Activated effector memory CD4-positive, alpha-beta T cell treated with Interleukin-2 at 50 U/mL for 16 hours (primary cell): ENCODE measurements at regions not wholly inside any gene's neighbourhood (a gene's known extent, or its start where the extent isn't known, plus 50 kb on each side); places are given as distances from the start of the nearest gene placed in this dataset.
"Not testable (repeated sequence)": the region's sequence is repeated elsewhere in the genome, so short reads cannot be mapped to it uniquely, and the experiment has no call there.

Experiments used
- DNase-seq: peaks from one replicate; pipeline ENCODE4 v3.0.0-alpha.2; 2020

DNA sequence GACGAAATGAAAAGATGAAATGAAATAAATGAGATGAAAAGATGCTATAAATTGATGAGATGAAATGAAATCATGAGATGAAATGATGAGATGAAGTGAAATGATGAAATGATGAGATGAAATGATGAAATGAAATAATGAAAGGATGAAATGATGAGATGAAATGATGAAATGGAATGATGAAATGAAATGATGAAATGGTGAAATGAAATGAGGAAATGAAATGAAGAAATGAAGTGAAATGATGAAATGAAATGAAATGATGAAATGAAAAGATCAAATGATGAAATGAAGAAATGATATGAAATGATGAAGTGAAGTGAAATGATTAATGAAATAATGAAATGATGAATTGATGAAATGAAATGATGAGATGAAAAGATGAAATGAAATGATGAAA lies 138.5 kb upstream of the ERV3-1 start:
- DNase-seq, result not testable (repeated sequence)

DNA sequence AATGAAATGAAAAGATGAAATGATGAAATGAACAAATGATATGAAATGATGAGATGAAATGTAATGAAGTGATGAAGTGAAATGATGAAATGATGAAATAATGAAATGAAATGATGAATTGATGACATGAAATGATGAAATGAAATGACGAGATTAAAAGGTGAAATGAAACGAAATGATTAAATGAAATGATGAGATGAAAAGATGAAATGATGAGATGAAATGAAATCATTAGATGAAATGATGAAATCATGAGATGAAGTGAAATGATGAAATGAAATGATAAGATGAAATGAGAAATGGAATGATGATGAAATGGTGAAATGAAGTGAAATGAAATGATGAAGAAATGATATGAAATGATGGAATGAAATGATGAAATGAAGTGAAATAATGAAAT lies 138.1 kb upstream of the ERV3-1 start:
- DNase-seq, result not testable (repeated sequence)

GRCh38 chr7:65144119-65144518 lies 137.6 kb upstream of the ERV3-1 start:
- DNase-seq, result not testable (repeated sequence)

DNA sequence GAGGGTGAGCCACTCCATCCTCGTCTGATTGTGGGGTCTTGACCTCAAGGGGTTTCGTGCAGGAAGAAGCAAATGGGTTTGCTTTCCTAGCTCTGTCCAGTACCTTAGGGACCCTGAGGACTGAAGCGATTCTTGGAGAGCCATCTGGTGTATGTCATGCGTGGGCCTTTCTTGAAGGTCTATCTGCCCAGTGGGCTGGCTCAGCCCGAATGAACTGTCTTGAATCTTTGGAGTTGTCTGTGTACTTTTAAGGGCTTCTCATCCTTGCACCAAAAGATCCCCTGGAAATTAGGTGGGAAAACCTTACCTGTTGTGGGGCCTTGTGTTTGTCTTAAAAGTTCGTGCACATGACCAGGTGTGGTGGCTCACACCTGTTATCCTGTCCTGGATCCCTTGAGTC lies 135.4 kb upstream of the ERV3-1 start:
- DNase-seq, result not testable (repeated sequence)

DNA sequence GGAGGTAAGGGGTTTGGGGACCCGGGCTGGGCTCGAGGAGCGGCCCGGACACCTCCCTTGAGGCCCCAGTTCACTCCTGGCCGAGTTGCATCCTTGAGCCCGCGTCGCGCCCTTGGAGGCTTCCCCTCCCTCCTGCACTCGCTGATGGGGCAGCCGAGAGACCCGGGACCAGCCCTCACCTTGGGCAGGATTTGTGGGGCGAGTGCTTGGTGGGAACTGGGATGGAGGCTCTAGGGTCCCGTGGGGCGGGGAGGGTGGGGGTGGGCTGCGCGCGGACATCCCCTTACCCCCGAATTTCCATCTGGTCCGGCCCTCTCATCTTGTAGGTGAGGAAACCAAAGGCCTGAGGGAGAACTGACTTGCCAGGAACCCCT lies 134.9 kb upstream of the ERV3-1 start:
- DNase-seq, result not testable (repeated sequence)

GRCh38 chr7:65140543-65141404 lies 134.3 kb upstream of the ERV3-1 start:
- DNase-seq, result not testable (repeated sequence)

GRCh38 chr7:65136850-65137249 lies 130.4 kb upstream of the ERV3-1 start:
- not testable (repeated sequence) for DNase-seq

DNA sequence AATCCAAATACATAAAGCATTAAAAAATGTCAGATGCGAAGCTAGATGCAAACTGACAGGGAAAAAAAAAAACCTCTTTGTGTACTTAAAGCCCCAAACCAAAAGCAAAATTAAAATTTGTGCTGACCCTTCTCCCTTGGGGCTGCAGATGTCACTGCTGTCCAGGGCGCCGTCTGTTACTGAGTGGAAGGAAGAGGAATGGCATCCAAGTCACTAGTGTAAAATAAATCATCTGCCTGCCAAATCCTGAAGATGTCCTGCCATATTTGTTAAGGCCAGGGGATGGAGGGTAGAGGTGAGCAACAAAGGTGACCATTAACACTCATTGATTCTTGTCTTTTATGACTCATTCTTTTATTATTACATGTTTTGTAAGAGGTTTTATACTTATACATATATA lies 126.6 kb upstream of the ERV3-1 start:
- not testable (repeated sequence) for DNase-seq

DNA sequence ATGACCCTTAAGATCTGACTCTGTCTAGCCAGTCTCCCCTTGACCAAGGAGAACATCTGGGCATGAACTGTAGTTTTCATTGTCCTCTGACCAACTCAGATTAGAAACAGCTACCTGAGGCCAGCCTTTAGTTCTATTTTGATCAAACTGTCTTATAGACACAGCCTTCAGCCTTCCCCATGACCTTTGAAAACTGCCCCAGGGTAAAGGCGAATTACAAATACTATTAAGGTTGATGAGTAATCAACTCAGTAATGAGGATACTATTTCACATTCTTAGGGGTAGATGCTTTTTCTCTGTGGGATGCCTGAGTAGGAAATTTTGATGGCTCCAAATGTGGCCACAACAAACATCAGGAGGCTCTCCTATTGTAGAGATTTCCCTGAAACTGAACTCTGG lies 125.8 kb upstream of the ERV3-1 start:
- not testable (repeated sequence) for DNase-seq

GRCh38 chr7:65127364-65127763 lies 120.9 kb upstream of the ERV3-1 start:
- not testable (repeated sequence) for DNase-seq

DNA sequence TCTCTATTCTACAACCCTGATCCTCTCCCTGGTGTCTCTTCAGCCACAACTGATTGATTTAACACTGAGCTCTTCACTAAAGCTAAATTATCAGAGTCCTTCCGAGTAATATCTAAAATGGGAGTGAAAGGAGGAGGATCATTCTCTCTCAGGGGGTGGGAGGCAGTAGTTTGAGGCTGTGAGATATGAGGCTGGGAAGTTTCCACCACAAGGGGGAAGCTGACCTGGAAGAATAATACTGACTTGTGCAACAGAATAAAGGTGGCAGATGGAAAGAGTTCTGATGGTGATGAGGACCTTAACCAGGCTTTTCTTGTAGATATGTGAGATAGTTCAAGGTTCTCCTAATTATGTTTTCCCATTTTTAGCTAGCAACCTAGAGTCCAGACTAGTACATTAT lies 118.1 kb upstream of the ERV3-1 start:
- DNase-seq, result not testable (repeated sequence)

DNA sequence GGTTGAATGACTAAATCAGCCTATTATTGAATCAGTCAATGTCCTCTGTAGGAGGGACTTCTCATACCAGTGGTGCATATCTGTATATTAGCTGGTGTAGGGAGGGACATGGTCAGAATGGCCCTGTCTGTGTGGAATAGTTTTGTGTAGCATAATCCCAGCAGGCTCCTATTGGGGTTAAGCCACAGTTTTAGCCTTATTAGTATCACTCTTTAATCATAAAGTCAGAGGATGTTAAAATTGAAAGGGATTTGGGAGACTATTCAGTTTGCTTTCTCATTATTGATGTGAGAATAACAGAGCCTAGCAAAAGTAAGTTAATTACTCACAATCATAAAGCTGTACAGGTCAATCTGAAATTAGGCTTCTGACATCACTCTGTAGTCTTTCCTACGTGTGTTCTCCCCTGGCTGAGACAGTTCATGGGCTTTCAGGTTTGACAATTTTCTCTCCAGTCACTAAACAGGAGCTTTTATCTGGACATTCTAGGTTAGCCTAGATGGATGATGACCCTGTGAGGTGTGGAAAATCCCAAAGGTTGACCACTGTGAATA lies 99.2 kb upstream of the ERV3-1 start:
- not testable (repeated sequence) for DNase-seq

DNA sequence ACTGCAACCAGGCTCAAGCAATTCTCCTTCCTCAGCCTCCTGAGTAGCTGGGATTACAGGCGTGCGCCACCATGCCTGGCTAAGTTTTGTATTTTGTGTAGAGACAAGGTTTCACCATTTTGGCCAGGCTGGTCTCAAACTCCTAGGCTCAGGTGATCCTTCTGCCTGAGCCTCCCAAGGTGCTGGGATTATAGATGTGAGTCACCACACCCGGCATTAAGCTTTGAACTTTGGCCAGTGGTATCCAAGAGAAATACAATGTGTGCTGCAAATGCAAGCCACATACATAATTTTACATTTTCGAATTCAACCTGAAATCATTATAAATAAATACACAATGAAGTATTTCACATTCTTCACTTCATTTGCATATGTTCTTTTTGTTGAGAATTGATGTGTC lies 94.0 kb upstream of the ERV3-1 start:
- DNase-seq, result not testable (repeated sequence)

GRCh38 chr7:65081669-65082055 lies 75.2 kb upstream of the ERV3-1 start:
- DNase-seq, result not testable (repeated sequence)

- peak; percentile 87 for DNase-seq
Measured at GRCh38 chr7:65080799-65081668, 74.5 kb upstream of the ERV3-1 start.

DNA sequence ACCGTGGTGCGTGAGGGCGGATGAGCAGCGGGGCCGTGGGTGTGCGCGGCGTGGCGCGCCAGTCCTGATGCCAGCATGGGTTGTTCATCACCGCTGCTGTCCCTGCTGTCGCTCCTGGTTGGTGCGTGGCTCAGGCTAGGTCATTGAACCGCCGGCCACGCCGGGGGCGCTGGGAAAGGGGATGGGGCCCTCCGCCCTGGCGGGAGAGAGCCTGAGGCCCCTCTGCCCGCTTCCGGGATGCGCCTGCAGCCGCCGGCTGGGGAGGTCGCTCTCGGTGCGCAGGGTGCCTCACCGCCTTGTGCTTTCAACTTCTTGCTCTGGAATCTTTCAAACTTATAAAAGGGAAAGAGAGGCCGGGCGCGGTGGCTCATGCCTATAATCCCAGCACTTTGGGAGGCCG lies 68.5 kb upstream of the ERV3-1 start:
- DNase-seq, result not testable (repeated sequence)

GRCh38 chr7:65073160-65073559 lies 66.7 kb upstream of the ERV3-1 start:
- not testable (repeated sequence) for DNase-seq

GRCh38 chr7:65071854-65072431 lies 65.5 kb upstream of the ERV3-1 start:
- DNase-seq, result not testable (repeated sequence)

DNA sequence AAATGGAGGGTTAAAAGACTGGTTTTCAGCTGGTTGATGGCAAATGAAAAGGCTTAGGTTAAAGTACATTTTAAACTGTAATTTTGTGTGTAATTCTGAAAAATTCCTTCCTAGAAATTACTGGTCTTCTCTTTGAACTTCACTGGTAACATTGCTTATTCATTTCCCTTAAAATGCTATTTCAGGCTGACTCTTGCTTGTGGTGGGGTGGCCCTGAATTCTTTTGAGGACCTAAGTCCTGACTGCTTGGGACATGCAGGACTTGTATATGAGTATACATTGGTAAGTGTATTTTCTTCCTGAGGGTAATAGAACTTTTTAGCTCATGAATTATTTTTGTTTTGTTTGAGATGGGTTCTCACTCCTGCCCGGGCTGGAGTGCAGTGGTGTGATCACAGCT lies 63.0 kb upstream of the ERV3-1 start:
- DNase-seq, result not testable (repeated sequence)

DNA sequence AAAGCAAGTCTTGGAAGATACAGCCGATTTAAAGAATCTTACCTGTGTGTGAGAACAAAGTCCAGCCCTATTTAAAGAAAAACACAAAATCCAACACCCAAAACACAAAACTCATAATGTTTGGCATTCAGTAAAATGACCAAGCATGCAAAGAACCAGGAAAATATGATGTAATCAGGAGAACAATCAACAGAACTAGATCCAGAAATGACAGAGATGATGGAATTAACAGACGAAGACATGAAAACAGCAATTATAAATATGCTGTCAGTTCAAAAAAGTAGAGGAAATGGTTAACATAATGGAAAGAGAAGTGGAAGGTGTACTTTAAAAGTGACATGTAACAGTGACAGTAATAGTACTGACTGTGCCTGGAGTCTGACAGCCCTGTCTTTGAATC lies 56.1 kb upstream of the ERV3-1 start:
- not testable (repeated sequence) for DNase-seq

GRCh38 chr7:65059247-65059646 lies 52.8 kb upstream of the ERV3-1 start:
- not testable (repeated sequence) for DNase-seq
